ENCODE measurements at regions not wholly inside any gene's neighbourhood (a gene's known extent, or its start where the extent isn't known, plus 50 kb on each side); places are given as distances from the start of the nearest gene placed in this dataset.

DNA sequence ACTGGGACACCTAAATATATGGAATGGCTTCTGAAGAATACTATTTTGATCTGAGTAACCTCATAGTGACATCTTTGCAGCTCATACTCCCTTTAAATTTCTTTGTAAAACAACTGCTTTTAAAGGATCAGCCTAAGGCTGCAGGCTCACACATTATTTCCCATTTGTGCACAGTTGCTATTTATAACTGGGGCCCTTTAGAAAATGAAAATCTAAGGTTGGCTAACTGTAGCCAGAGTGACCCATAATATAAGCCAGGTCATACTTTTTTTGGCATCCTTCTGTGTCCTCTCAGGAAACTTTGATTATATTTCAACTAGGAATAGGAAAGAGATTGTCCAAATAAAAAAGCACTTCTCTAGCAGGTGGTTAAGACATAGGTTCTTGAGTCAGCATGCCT, 123.6 kb upstream of the RASGEF1B start:
- TF ChIP-seq TAF1 (IDR thresholded peaks at IDR 0.05; ENCODE audit: borderline replicate concordance, insufficient read depth, low read length), result no peak
- TF ChIP-seq, protein P1, sequence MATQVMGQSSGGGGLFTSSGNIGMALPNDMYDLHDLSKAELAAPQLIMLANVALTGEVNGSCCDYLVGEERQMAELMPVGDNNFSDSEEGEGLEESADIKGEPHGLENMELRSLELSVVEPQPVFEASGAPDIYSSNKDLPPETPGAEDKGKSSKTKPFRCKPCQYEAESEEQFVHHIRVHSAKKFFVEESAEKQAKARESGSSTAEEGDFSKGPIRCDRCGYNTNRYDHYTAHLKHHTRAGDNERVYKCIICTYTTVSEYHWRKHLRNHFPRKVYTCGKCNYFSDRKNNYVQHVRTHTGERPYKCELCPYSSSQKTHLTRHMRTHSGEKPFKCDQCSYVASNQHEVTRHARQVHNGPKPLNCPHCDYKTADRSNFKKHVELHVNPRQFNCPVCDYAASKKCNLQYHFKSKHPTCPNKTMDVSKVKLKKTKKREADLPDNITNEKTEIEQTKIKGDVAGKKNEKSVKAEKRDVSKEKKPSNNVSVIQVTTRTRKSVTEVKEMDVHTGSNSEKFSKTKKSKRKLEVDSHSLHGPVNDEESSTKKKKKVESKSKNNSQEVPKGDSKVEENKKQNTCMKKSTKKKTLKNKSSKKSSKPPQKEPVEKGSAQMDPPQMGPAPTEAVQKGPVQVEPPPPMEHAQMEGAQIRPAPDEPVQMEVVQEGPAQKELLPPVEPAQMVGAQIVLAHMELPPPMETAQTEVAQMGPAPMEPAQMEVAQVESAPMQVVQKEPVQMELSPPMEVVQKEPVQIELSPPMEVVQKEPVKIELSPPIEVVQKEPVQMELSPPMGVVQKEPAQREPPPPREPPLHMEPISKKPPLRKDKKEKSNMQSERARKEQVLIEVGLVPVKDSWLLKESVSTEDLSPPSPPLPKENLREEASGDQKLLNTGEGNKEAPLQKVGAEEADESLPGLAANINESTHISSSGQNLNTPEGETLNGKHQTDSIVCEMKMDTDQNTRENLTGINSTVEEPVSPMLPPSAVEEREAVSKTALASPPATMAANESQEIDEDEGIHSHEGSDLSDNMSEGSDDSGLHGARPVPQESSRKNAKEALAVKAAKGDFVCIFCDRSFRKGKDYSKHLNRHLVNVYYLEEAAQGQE (IDR thresholded peaks at IDR 0.05; ENCODE audit: insufficient read depth in 1 of 2, low read depth in 2 of 2, low read length in 2 of 2), result no peak
